K562 (cell line): ENCODE measurements at regions not wholly inside any gene's neighbourhood (a gene's known extent, or its start where the extent isn't known, plus 50 kb on each side); places are given as distances from the start of the nearest gene placed in this dataset.

Source experiments
- BRF1 ChIP-seq: IDR thresholded peaks from 3 replicates; pipeline ENCODE4 v1.6.1; 2011; ENCODE audit warnings: borderline replicate concordance, mild to moderate bottlenecking; ENCODE audit not compliant: insufficient read length; ENCODE audit errors: extremely low read depth
- CBX8 ChIP-seq: fragments of 200-600 bp; sonication (generic); IDR thresholded peaks from 2 replicates; pipeline ENCODE4 v1.6.1; 2012; ENCODE audit warnings: borderline replicate concordance, mixed run types, low read depth, mild to moderate bottlenecking, moderate library complexity, mixed read lengths, low read length, control low read depth, inconsistent platforms; ENCODE audit not compliant: poor library complexity, severe bottlenecking; ENCODE audit errors: extremely low read depth
- ELK1 ChIP-seq: sonication (generic); formaldehyde crosslinking; IDR thresholded peaks from 2 replicates; pipeline ENCODE4 v1.8.1; 2022; ENCODE audit warnings: missing genetic modification reagents
- HMGN3 ChIP-seq: IDR thresholded peaks from 2 replicates; pipeline ENCODE4 v1.6.1; 2011; ENCODE audit warnings: borderline replicate concordance, low read depth, mild to moderate bottlenecking, mixed read lengths, low read length; ENCODE audit not compliant: insufficient read length; ENCODE audit errors: extremely low read depth
- HNRNPK ChIP-seq: fragments of 200-400 bp; formaldehyde crosslinking; IDR thresholded peaks from one replicate; pipeline ENCODE4 v1.6.1; 2018; ENCODE audit warnings: mild to moderate bottlenecking, low read depth, low read length; ENCODE audit not compliant: poor library complexity, severe bottlenecking
- MBD1 ChIP-seq: fragments of 250-450 bp; sonication (Bioruptor Pico); IDR thresholded peaks from 2 replicates; pipeline ENCODE4 v1.8.0; 2022; ENCODE audit warnings: inconsistent platforms
- PKNOX1 ChIP-seq: fragments of 450-650 bp; IDR thresholded peaks from 2 replicates; pipeline ENCODE4 v1.6.1; 2016
- U2AF2 ChIP-seq: fragments of 200-400 bp; formaldehyde crosslinking; optimal IDR thresholded peaks from 2 replicates; pipeline ENCODE3; 2017; ENCODE audit warnings: low read depth, mild to moderate bottlenecking, low read length
- ZBTB40 ChIP-seq, 2 experiments: fragments of 450-650 bp in 1 of 2; sonication (generic) in 1 of 2; formaldehyde crosslinking in 1 of 2; IDR thresholded peaks; 2 replicates each; pipeline versions ENCODE4 v1.7.1 to v1.9.0; 2016 to 2022; ENCODE audit warnings: inconsistent platforms in 1 of 2, mild to moderate bottlenecking in 1 of 2, missing genetic modification reagents in 1 of 2
- ZNF780A ChIP-seq: fragments of 250-450 bp; sonication (Bioruptor Pico); IDR thresholded peaks from 2 replicates; pipeline ENCODE4 v1.5.0; 2021; ENCODE audit warnings: mild to moderate bottlenecking

GRCh38 chr7:18177815-18178660, 150.4 kb upstream of the PRPS1L1 start (continued):
- TF ChIP-seq ZBTB40 (IDR thresholded peaks at IDR 0.05) (no peak), ZBTB40 (CRISPR knock-in tag; IDR thresholded peaks at IDR 0.05) (no peak), CBX8 (no peak), PKNOX1 (peak; percentile 89), U2AF2 (no peak), MBD1 (no peak), ZNF780A (CRISPR knock-in tag) (no peak), BRF1 (no peak), ELK1 (CRISPR knock-in tag) (no peak), HMGN3 (no peak), HNRNPK (no peak)
